NCI-H510A treated with DMSO at 0.1 percent for 48 hours (cell line): ENCODE measurements at regions not wholly inside any gene's neighbourhood (a gene's known extent, or its start where the extent isn't known, plus 50 kb on each side); places are given as distances from the start of the nearest gene placed in this dataset.
"Not testable (repeated sequence)": the region's sequence is repeated elsewhere in the genome, so short reads cannot be mapped to it uniquely, and the experiment has no call there.

ENCODE experiments used
- DNase-seq: peaks from one replicate; lab custom pipeline; 2025; lab: John Stamatoyannopoulos, UW

- DNase-seq = no peak
Observed at GRCh38 chr13:87538366-87539052, 132.7 kb upstream of the SLITRK5 start.

- no peak for DNase-seq
Observed at GRCh38 chr13:87553142-87553541, 118.0 kb upstream of the SLITRK5 start.

GRCh38 chr13:87554045-87554444 is 117.1 kb upstream of the SLITRK5 start:
- DNase-seq = no peak

GRCh38 chr13:87557788-87558187 is 113.4 kb upstream of the SLITRK5 start:
- no peak for DNase-seq

- not testable (repeated sequence) for DNase-seq
Observed at GRCh38 chr13:87561580-87561979, 109.6 kb upstream of the SLITRK5 start.

- DNase-seq = no peak
Observed at GRCh38 chr13:87570669-87571068, 100.5 kb upstream of the SLITRK5 start.

GRCh38 chr13:87582399-87582798 is 88.8 kb upstream of the SLITRK5 start:
- DNase-seq = no peak

GRCh38 chr13:87590518-87590917 is 80.7 kb upstream of the SLITRK5 start:
- DNase-seq = no peak

- not testable (repeated sequence) for DNase-seq
Observed at GRCh38 chr13:87604437-87604836, 66.7 kb upstream of the SLITRK5 start.

- DNase-seq = no peak
Observed at GRCh38 chr13:87607266-87607665, 63.9 kb upstream of the SLITRK5 start.

GRCh38 chr13:87614276-87614675 is 56.9 kb upstream of the SLITRK5 start:
- DNase-seq = no peak
